Progenitor cell of endocrine pancreas (in vitro differentiated cells): ENCODE measurements at regions not wholly inside any gene's neighbourhood (a gene's known extent, or its start where the extent isn't known, plus 50 kb on each side); places are given as distances from the start of the nearest gene placed in this dataset.

Source experiments
- DNase-seq: peaks from one replicate; pipeline ENCODE4 v3.0.0; 2021; ENCODE audit warnings: low spot score; ENCODE audit not compliant: unreplicated experiment
- H3K27ac Mint-ChIP-seq: 2 replicates; pipeline ENCODE4 v1.8.0; 2021; ENCODE audit warnings: mild to moderate bottlenecking, moderate library complexity, mixed read lengths
- H3K27me3 Mint-ChIP-seq: 2 replicates; pipeline ENCODE4 v1.8.0; 2021; ENCODE audit warnings: mixed read lengths
- H3K36me3 Mint-ChIP-seq: 2 replicates; pipeline ENCODE4 v1.8.0; 2022; ENCODE audit warnings: mixed read lengths; ENCODE audit not compliant: insufficient read depth
- H3K4me1 Mint-ChIP-seq: 2 replicates; pipeline ENCODE4 v1.8.0; 2021; ENCODE audit warnings: low read depth, mixed read lengths
- H3K4me3 Mint-ChIP-seq: 2 replicates; pipeline ENCODE4 v1.8.0; 2021; ENCODE audit warnings: low read depth, mild to moderate bottlenecking, moderate library complexity, mixed read lengths
- H3K9me3 Mint-ChIP-seq: 2 replicates; pipeline ENCODE4 v1.8.0; 2021; ENCODE audit warnings: low read depth, mixed read lengths
- CTCF ChIP-seq: fragments of 200-600 bp; sonication (generic); IDR thresholded peaks from one replicate; pipeline ENCODE4 v1.5.0; 2021; ENCODE audit warnings: antibody characterized with exemption, mild to moderate bottlenecking; ENCODE audit not compliant: unreplicated experiment

DNA sequence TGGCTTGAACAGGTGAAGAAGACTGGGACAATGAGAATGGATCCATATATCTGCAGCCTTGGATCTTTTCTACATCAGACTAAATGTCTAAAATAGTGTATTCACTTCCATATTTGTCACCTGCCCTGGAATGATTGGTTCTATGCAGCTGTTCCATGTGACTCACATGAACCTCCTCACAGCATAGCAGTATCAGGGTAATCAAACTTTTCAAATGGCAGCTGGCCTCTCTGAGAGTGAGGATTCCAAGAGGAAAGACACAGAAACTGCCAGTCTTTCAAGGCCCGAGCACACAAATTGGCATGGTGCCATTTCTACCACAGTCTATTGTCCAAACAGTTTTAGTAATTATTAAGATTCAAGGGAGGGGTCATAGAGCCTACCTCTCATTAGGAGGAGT lies 859.3 kb downstream of the BCL11A start:
- no peak for TF ChIP-seq CTCF
- Mint-ChIP-seq H3K9me3 (peaks cover 4% of the 10 kb centered on the region), H3K4me1 (no peaks in the 10 kb centered on the region), H3K36me3 (no peaks in the 10 kb centered on the region), H3K4me3 (no peak overlapping the region), H3K27me3 (no peaks in the 10 kb centered on the region), H3K27ac (no peak overlapping the region)
- no peak for DNase-seq

- Mint-ChIP-seq H3K36me3 (no peaks in the 10 kb centered on the region), H3K4me1 (no peaks in the 10 kb centered on the region), H3K4me3 (no peak overlapping the region), H3K27ac (no peak overlapping the region), H3K27me3 (no peaks in the 10 kb centered on the region), H3K9me3 (peaks cover 4% of the 10 kb centered on the region)
- TF ChIP-seq CTCF = no peak
- DNase-seq = no peak
Observed at GRCh38 chr2:59693231-59693959, 860.1 kb downstream of the BCL11A start.

- Mint-ChIP-seq H3K27me3 (no peaks in the 10 kb centered on the region), H3K9me3 (peaks cover 9% of the 10 kb centered on the region), H3K27ac (no peak overlapping the region), H3K4me1 (no peaks in the 10 kb centered on the region), H3K4me3 (no peak overlapping the region), H3K36me3 (no peaks in the 10 kb centered on the region)
- DNase-seq = no peak
- no peak for TF ChIP-seq CTCF
Observed at GRCh38 chr2:59691518-59692190, 861.8 kb downstream of the BCL11A start.

DNA sequence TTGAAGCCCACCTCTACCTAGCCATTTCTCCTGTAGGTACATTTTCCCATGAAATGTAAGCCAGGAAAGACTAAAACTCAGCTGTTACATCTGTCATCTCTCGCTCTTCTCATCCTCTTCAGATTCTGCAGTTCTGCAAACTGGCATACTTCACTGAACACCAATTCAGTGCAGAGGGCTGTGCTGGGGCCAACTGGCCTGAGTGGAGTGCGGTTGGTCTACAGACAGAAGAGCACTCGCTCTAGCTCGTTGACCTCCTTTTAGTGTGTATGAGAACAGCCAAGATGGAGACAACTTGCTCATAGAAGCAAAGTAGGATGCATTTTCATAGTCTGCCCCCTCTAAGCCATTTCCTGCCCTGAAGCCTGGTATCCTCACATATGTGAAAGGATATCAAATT lies 862.6 kb downstream of the BCL11A start:
- Mint-ChIP-seq H3K9me3 (peaks cover 10% of the 10 kb centered on the region), H3K27me3 (no peaks in the 10 kb centered on the region), H3K36me3 (no peaks in the 10 kb centered on the region), H3K4me1 (no peaks in the 10 kb centered on the region), H3K27ac (no peak overlapping the region), H3K4me3 (no peak overlapping the region)
- no peak for DNase-seq
- no peak for TF ChIP-seq CTCF

DNA sequence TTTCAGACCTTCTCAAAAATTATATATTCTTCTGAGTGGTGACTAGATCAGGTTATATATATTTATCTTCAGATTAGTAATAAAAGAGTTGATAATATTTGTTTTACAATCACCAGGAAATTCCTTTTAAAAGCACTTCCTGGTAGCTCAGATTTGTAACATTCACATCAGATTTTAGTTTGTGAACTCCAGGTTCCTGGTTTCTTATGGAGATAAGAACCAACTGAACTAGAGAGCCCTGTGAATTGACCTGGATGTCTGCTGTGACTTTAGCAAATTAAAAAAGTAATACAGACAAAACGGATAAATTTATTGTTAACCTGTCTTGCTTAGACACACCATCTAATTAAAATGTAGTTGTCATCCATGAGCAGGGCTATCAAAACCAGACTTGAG lies 868.7 kb downstream of the BCL11A start:
- Mint-ChIP-seq H3K27ac (no peak overlapping the region), H3K36me3 (no peaks in the 10 kb centered on the region), H3K27me3 (no peaks in the 10 kb centered on the region), H3K4me3 (no peak overlapping the region), H3K4me1 (no peaks in the 10 kb centered on the region), H3K9me3 (peaks cover 6% of the 10 kb centered on the region)
- no peak for TF ChIP-seq CTCF
- DNase-seq = no peak
